ENCODE measurements at regions not wholly inside any gene's neighbourhood (a gene's known extent, or its start where the extent isn't known, plus 50 kb on each side); places are given as distances from the start of the nearest gene placed in this dataset.
"Not testable (repeated sequence)": the region's sequence is repeated elsewhere in the genome, so short reads cannot be mapped to it uniquely, and the experiment has no call there.

GRCh38 chr4:95898226-95898625 is 58.3 kb downstream of the PDHA2 start:
- DNase-seq, result no peak

- no peak for DNase-seq
Measured at GRCh38 chr4:95909211-95909610, 69.3 kb downstream of the PDHA2 start.

GRCh38 chr4:95910749-95911148 is 70.9 kb downstream of the PDHA2 start:
- DNase-seq, result no peak

GRCh38 chr4:95921470-95921869 is 81.6 kb downstream of the PDHA2 start:
- DNase-seq, result no peak

GRCh38 chr4:95929448-95930064 is 89.7 kb downstream of the PDHA2 start:
- DNase-seq, result no peak

GRCh38 chr4:95939141-95939540 is 99.2 kb downstream of the PDHA2 start:
- DNase-seq, result no peak

GRCh38 chr4:95949136-95949765 is 109.4 kb downstream of the PDHA2 start:
- DNase-seq, result no peak

- no peak for DNase-seq
Measured at GRCh38 chr4:95949808-95950207, 109.9 kb downstream of the PDHA2 start.

GRCh38 chr4:95952538-95952937 is 112.6 kb downstream of the PDHA2 start:
- not testable (repeated sequence) for DNase-seq

- DNase-seq, result no peak
Measured at GRCh38 chr4:95956094-95956493, 116.2 kb downstream of the PDHA2 start.

GRCh38 chr4:95957054-95957453 is 117.2 kb downstream of the PDHA2 start:
- no peak for DNase-seq

GRCh38 chr4:95957759-95958158 is 117.9 kb downstream of the PDHA2 start:
- DNase-seq, result no peak

- no peak for DNase-seq
Measured at GRCh38 chr4:95959182-95959581, 119.3 kb downstream of the PDHA2 start.

GRCh38 chr4:95959633-95960032 is 119.7 kb downstream of the PDHA2 start:
- no peak for DNase-seq

- no peak for DNase-seq
Measured at GRCh38 chr4:95963456-95963855, 123.6 kb downstream of the PDHA2 start.

- DNase-seq, result no peak
Measured at GRCh38 chr4:95979961-95980876, 140.3 kb downstream of the PDHA2 start.

GRCh38 chr4:95980877-95981360 is 141.0 kb downstream of the PDHA2 start:
- DNase-seq, result no peak

- no peak for DNase-seq
Measured at GRCh38 chr4:95981591-95981990, 141.7 kb downstream of the PDHA2 start.

GRCh38 chr4:95982516-95982915 is 142.6 kb downstream of the PDHA2 start:
- no peak for DNase-seq

- no peak for DNase-seq
Measured at GRCh38 chr4:95984081-95984480, 144.2 kb downstream of the PDHA2 start.

GRCh38 chr4:95985051-95985450 is 145.2 kb downstream of the PDHA2 start:
- DNase-seq, result no peak

- DNase-seq, result no peak
Measured at GRCh38 chr4:95985791-95986550, 146.1 kb downstream of the PDHA2 start.

- no peak for DNase-seq
Measured at GRCh38 chr4:95987851-95988250, 148.0 kb downstream of the PDHA2 start.

Measured in hematopoietic multipotent progenitor cell treated with erythropoietin and hydrocortisone succinate and interleukin-3 and kit ligand, for 8 days (in vitro differentiated cells).